ENCODE measurements at regions not wholly inside any gene's neighbourhood (a gene's known extent, or its start where the extent isn't known, plus 50 kb on each side); places are given as distances from the start of the nearest gene placed in this dataset.

GRCh38 chr12:66033151-66033550 lies 97.4 kb downstream of the LLPH start:
- Histone ChIP-seq H3K4me1 (peaks cover 0 to 17% (median 0%) of the 10 kb centered on the region in 4 donors), H3K36me3 (no peaks in the 10 kb centered on the region), H3K27me3 (no peaks in the 10 kb centered on the region), H3K9me3 (no peaks in the 10 kb centered on the region), H3K27ac (no peak overlapping the region), H3K4me3 (no peak overlapping the region)
- intact Hi-C loops (cut with DNase I; ENCODE audit: low total_unique reads), result no loop called here
- TF ChIP-seq CTCF (IDR thresholded peaks at IDR 0.05), result no peak
- no peak for DNase-seq

- intact Hi-C loops (cut with DNase I; ENCODE audit: low total_unique reads), result no loop called here
- peaks cover 0 to 17% (median 0%) of the 10 kb centered on the region in 4 donors for H3K4me1 ChIP-seq
- no peak for DNase-seq
- H3K9me3 ChIP-seq, result no peaks in the 10 kb centered on the region
- H3K27me3 ChIP-seq, result no peaks in the 10 kb centered on the region
- TF ChIP-seq CTCF (IDR thresholded peaks at IDR 0.05), result no peak
- H3K36me3 ChIP-seq, result no peaks in the 10 kb centered on the region
- H3K27ac ChIP-seq, result no peak overlapping the region
- no peak overlapping the region for H3K4me3 ChIP-seq
These were observed 97.8 kb downstream of the LLPH start for GRCh38 chr12:66032739-66033138.

GRCh38 chr12:66030217-66030781 lies 100.3 kb downstream of the LLPH start:
- intact Hi-C loops (cut with DNase I; ENCODE audit: low total_unique reads), result no loop called here

GRCh38 chr12:66028390-66028789 lies 102.2 kb downstream of the LLPH start:
- TF ChIP-seq CTCF (IDR thresholded peaks at IDR 0.05), result no peak
- Histone ChIP-seq H3K36me3 (no peaks in the 10 kb centered on the region), H3K4me1 (no peaks in the 10 kb centered on the region), H3K4me3 (no peak overlapping the region), H3K27me3 (no peaks in the 10 kb centered on the region), H3K9me3 (no peaks in the 10 kb centered on the region), H3K27ac (no peak overlapping the region)
- no peak for DNase-seq
- intact Hi-C loops (cut with DNase I; ENCODE audit: low total_unique reads), result no loop called here

More at GRCh38 chr12:66030217-66030781, 100.3 kb downstream of the LLPH start:
- Histone ChIP-seq H3K9me3 (no peaks in the 10 kb centered on the region), H3K27ac (no peak overlapping the region), H3K27me3 (no peaks in the 10 kb centered on the region), H3K4me3 (no peak overlapping the region), H3K36me3 (no peaks in the 10 kb centered on the region), H3K4me1 (peaks cover 0 to under 1% (median 0%) of the 10 kb centered on the region in 4 donors)
- TF ChIP-seq CTCF (IDR thresholded peaks at IDR 0.05), result no peak
- no peak for DNase-seq

GRCh38 chr12:66025477-66025876 lies 105.1 kb downstream of the LLPH start:
- H3K36me3 ChIP-seq, result no peaks in the 10 kb centered on the region
- H3K4me1 ChIP-seq, result no peaks in the 10 kb centered on the region
- TF ChIP-seq CTCF (IDR thresholded peaks at IDR 0.05), result no peak
- no peak overlapping the region for H3K4me3 ChIP-seq
- no peak overlapping the region for H3K27ac ChIP-seq
- H3K27me3 ChIP-seq, result peaks cover 0 to 4% of the 10 kb centered on the region in 2 donors
- intact Hi-C loops (cut with DNase I; ENCODE audit: low total_unique reads), result no loop called here
- no peak for DNase-seq
- no peaks in the 10 kb centered on the region for H3K9me3 ChIP-seq

- DNase-seq, result no peak
- Histone ChIP-seq H3K4me3 (no peak overlapping the region), H3K4me1 (no peaks in the 10 kb centered on the region), H3K9me3 (no peaks in the 10 kb centered on the region), H3K27ac (no peak overlapping the region), H3K27me3 (peaks cover 0 to 4% of the 10 kb centered on the region in 2 donors), H3K36me3 (no peaks in the 10 kb centered on the region)
- no peak for TF ChIP-seq CTCF (IDR thresholded peaks at IDR 0.05)
- intact Hi-C loops (cut with DNase I; ENCODE audit: low total_unique reads), result no loop called here
These were observed 105.6 kb downstream of the LLPH start for GRCh38 chr12:66024949-66025348.
